Smooth muscle cell of the brain vasculature (primary cell): ENCODE measurements at regions not wholly inside any gene's neighbourhood (a gene's known extent, or its start where the extent isn't known, plus 50 kb on each side); places are given as distances from the start of the nearest gene placed in this dataset.

Source experiments
- DNase-seq: peaks from one replicate; pipeline ENCODE4 v3.0.0-alpha.2; 2012; ENCODE audit warnings: low read depth, low spot score

DNA sequence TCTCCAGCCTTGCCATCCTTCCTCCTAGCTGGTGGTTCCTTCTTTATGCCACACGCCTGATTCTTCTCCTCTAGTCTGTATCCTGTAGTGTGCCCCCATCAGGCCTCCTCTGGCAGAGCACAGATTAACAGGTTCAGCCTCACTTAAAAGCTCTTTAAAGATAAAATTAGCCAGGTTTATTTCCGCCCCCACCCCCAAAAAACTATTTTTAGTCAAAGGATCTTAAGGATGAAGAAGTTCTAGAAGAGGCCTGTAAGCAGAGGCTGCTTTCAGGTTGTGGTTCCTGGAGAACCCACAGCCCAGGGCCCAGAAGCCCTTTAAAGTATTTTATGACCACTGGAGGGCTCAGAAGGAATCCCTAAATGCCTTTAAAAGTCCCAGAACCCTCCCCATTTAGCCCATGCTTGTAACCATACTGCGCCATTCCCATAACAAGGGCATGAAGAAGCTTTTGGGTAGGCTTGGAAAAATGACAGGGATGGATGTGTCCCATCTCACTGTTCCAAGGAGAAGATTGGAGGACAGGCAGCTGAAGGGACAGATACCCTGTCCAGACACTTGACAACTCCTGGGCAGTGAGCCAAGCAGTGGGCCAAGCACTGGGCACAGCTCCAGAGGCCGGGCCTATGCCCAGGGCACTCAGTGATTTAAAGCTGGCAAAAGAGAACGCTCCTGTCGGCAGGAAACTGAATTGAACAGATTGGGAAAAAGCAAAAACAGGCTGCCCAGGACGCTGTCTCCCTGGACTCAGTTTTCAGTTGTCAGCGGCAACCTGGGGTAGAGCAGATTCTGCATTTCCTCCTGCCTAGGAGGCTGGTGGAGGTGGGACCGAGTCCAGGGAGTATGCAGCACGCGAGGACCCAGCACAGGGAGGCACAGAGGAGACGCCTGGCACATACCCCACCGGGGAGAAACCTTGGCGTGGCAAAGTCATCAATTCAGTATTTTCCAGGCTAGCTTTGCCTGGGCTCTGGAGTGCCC, 106.3 kb upstream of the SSBP2 start:
- no peak for DNase-seq

DNA sequence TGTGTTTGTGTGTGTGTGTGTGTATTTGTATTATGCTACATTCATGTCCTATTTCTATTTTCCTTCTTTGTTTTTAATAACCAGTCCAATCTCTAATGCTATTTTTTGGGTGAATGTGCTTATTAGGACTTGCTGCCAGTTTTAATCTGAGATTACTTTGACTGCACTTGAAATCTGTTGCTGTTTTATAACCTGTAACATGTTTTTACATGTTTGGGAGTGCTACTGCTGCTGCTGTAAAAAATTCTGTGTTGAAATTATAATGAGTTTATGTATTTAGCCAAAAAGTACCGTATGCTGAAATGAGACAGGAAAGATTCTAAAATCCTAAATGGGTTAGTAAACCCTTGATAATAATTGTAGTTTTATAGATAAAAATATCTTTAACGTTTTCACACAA, 104.7 kb upstream of the SSBP2 start:
- DNase-seq, result no peak

DNA sequence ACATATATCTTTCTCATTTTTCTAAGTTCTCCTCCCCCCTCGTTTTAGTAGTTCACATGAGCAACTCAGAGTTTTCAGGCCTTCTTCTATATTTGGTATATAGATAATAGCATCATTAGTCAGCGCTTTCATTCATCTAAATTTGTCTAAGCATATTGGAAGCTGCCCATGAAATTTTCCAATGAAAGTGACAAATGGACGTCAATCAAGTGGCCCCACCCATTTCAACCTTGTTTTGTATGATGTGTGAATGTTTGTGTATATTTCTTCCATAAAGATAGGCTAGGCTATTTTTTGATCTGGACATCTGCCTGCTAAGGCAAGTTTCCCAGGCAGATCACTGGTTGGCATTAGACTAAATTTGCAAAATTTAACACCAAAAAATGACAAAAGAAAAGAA, 104.0 kb upstream of the SSBP2 start:
- no peak for DNase-seq

DNA sequence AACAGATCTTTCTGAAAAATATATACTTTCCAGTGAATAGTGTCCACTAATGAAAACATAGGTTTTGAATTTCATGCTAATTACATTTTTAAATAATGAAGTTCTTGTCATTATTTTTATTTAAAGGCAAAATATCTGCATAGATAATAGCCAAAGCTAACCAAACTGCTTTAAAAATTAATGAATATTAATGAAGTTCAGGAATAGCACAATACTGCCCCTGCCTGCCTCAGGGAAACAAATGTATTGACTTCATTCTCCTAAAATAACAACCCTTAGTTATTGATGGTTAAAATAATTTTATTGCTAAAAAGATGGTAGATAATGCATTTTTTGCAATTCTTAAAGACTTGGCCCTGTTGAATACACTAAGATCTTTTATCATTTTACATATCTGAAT, 103.6 kb upstream of the SSBP2 start:
- DNase-seq, result no peak

DNA sequence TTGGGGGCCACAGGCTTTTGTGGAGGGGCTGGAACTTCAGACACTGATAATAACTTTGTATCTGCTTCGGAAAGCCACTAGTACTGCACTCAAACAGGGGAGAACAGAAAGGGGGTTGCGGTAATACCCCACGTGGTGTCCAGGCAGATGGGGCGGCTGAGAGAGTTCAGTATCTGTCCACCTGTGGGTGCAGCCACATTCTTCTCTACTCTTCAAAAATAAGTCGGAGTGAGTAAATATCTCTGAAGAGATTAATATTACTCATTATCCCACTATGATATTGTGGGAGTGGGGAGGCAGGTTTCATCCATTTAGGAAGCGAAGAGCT, 102.1 kb upstream of the SSBP2 start:
- no peak for DNase-seq

DNA sequence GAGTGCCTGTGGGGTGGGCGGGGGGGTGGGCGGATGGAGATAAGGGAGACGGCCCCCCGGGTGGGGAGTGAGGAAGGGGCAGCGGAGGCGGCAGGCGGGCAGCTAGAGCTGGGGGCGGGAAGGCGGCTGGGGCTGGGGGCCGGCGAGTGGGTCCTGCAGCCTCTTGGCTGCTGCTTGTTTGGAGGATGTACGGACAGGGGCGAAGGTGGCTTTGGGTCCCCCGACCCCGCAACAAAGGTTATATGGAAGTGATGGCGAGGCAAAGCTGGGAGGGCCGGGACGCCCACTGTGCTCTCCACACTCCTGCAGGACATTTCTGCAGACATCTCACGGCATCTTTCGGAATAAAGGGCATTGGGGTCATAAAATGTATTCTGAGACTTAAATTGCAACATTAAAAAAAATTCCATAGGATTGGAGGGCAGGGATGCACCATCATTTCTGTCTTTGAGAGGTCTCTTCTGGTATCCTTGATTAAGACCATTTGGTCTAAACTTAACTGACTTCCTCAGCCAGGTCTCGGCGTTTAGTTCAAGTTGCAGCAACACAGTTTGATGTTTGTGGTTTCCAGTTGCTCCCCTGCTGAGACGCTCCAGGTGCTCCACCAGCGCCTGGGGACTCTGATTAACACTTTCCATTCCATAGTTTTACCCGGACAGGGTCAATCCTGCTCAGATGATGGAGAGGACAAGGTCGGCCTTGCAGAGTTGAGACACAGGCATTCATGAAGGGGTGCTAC, 101.6 kb upstream of the SSBP2 start:
- peak; percentile 36 for DNase-seq

DNA sequence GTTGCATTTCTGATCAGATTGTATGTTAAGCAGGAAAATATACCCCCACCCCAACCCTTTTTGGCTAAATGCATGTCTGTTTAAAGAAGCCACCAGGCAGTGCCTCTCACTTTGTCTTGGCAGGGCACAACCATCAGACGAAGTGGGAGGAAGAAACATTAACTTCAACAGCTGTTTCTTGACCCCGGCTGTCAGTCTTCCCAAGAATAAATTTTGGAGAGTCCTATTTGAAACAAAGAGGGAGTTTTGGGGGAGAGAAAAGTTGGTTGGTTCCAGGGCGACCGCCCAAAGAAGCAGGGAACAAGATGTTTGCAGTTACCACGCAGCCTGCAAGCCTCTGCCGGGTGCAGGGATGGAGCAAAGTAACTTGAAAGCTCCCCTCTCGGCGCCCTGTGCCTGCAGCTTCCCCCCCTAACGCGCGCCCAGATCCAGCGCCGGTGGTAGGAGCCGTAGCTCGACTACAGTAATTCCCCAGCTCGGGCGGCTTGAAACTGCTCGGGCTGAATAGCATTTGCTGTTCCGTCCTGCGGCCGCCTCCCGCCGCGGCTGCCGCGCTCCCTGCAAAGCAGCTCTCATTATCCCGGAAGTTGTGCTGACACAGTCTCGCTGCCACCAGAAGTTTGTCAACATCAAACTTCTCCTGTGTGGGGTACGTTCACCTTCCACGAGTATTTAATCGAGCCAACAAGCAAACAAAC, 100.7 kb upstream of the SSBP2 start:
- peak; percentile 90 for DNase-seq

DNA sequence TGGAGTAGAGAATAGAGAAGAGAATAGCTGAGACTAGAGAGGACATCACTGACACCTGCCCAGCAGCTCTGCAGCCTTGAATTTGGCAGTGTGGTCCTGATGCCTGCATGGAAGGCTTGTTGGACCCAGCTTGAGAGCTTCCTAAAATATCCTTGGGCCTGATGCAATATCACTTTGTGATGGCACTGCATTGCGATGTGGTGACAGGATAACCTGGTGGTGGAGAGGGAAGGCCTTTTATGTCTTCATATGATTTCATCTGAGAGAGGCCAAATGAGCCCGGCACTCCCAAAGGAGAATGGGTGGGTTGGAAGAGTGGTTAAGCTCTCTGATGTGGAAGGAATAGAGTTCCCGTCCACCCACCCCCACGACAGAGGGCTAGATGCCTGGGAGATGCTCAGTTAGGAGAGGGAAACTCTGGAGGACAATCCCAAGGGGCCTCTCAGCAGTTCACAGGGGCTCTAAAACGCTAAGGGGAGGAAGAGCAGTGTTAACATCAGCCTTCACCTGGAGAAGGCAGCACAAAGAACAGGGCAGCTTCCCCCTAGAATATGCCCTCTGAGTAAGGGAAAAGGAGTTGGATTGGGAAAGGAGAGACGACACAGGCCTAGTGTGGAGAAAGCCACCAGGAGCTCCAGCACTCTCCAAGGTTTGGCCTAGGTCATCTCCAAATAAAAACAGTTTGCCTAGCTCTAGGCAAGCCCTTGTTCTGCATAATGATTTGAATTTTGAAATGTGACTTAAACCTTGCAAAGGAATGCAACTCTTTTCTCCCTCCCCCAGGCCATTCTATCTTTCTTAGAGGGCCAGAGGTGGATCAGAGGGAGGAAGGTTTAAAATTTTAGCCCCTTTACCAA, 99.8 kb upstream of the SSBP2 start:
- no peak for DNase-seq

DNA sequence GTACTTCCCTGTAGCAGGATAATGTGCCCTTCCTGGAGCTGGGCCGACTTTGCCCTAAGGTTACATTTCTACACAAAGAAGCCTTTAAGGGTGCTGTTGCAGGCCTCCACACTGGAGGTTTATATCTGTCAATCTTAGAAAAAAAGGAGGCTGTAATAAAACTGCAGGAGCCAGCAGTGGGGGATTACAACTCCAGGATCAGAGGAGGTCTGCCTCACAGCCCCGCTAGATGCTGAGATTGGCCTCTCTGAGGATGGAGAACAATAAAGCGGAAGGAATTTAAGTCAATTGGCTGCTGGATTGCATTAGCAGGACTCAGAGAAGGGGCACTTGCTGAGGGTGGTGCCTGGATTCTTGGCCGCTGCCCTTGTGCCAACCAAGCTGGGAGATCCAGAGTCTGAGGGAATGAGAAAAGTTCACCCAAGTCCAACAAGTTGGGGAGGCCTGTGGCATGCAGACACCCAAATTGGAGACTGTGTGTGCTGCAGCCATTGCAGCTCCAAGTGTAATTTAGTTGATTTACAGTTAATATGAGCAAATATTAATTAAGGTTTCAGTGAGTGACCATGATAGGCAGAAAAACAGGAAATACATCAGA, 99.0 kb upstream of the SSBP2 start:
- no peak for DNase-seq

DNA sequence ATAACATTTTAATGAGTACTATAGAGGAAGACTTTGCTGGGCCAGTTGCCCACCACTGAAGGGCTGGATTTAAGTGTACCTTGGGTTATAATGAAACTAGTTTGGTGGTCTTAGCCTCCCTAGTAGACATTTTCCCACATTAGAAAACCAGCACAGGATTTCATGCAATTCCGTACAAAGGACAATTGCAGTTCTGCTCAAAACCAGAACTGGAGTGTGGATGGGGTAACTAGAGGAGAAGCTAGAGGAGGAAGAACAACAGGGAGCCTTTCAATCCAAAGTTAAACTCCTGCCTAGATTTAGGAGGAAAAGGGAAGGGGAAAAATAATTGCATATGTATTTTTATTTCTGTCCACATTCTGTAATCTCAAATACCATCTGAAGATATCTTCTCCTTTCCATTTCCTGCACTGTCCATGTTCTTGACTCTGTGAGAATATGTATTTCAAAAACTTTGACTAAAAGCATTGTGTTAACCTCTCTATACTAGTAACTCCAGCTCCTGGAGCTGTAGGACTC, 97.5 kb upstream of the SSBP2 start:
- no peak for DNase-seq

DNA sequence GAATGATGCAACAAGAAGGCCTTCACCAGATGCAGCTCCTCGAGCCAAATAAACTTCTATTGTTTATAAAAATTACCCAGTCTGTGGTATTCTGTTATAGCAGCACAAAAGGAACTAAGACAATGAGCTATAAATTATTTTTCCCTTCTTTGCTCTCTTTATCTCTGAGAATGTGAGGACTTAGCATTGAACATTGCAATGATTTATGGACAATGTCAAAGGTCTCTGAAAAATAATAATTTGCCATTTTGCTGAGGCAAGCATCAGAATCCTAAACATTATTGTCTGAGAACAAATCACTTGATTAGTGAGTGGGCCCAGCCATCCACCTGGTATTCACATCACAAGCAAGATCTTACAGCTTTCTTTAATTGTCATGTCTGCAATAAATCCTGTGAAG, 95.4 kb upstream of the SSBP2 start:
- DNase-seq, result no peak

DNA sequence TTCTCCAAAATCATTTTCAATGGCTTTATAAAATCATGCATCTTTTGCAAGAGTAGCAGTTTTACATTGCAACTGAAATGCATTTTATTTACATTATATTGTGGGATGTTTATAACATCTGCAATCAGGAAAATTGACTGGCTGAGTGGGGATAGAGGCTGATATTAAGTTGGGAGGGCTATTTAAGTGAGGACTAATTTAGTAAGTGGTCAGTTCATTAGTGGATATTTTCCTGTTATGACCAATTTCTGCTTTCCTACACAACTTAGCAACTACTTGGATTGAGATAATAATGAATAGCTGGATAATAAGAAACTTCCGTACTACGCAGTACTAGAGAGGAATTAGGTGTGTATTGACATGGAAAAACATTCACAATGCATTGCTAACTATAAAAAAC, 92.9 kb upstream of the SSBP2 start:
- DNase-seq, result no peak

DNA sequence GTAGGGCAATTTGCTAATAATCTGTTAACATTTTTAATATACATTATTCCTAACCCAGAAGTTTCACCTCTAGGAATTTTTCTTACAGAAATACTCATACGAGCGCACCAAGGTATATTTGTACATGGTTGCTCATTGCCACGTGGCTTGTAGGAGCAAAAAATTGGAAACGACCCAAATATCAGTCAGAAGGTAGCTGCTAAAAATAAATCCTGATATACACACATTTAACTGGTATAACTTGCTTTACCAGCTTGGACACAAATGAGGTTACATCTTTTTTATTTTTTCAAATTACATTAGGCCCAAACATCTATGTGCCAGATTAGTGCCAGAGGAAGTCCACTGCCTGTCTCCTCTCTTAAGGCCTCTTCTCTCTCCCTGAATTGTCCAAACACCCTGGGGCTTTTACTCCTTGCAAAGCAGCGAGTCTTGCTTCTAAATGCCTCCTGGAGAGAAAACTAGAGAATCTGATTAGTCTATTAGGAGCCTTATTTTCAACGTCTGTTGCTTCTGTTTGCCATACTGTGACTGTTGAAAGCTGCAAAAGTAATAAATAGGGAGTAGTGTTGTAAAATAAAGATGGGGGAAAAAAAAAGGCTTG, 92.0 kb upstream of the SSBP2 start:
- DNase-seq, result no peak

DNA sequence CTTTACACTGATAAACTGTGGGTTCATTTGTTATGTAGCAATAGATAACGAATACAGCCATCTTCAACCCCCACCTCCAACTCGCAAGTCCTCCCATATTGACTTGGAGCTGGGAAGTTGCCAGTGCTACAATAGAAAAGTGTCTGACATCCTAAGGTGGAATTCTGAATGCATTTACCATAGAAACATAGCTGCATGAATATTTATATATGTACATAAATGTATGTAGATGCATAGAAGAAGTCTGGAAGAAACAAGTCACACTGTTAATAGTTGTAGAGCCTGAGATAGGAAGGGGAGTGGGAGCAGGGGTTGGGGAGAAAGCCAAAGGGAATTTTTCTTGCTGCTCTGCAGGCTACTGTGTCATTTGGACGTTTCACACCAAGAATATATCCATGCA, 88.1 kb upstream of the SSBP2 start:
- no peak for DNase-seq

DNA sequence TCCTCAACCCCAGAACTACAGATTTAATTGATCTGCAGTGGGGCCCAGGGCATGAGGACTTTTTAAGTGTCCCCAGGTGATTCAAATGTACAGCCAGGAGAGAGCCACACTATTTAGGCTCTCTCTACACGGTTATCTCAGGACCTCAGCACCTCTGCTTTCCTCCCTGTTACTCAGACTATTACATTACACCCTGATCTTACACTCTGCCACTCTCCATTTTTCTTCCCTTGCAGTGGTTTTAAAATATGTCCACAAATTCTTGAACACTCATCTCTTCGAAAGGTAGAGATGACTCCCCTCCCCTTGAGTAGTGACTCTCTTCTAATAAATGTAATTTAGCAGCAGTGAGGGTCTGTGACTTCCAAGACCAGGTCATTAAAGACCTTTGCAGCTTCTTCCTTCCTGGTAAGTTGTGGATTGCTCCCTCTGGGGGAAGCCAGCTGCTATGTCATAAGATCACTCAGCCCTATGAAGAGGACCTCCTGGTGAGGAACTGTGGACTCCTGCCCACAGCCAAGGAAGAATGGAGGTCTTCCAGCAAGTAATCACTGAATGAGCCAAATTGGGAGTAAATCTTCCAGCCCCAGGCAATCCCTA, 87.5 kb upstream of the SSBP2 start:
- DNase-seq, result no peak

DNA sequence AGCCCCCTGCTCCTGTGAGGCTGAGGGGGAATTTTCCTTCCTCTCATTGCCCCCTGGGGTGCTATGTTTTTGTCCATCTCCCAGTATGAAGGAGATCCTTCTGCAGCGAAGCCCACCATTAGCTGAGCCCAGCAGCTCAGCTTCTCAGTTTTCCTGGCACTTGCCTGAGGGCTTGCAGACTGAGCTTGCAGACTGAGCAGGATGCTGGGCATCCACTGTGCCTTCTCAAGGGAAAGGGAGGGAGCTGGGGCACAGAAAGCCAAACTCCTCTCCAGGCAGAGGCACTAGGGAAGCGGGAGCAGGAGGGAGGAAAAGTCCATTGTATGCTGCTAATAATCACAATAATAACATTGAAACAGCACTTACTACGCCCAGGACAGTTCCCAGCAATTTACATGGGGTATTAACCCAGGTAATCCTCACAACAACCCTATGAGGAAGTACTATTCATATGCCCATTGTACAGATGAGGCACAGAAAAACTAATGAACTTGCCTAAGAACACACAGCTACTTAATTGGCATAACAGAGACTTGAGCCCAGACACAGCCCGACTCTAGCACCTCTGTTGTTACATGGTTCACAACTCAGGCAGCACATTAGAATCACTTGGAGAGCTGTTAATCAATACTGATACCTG, 86.9 kb upstream of the SSBP2 start:
- no peak for DNase-seq

DNA sequence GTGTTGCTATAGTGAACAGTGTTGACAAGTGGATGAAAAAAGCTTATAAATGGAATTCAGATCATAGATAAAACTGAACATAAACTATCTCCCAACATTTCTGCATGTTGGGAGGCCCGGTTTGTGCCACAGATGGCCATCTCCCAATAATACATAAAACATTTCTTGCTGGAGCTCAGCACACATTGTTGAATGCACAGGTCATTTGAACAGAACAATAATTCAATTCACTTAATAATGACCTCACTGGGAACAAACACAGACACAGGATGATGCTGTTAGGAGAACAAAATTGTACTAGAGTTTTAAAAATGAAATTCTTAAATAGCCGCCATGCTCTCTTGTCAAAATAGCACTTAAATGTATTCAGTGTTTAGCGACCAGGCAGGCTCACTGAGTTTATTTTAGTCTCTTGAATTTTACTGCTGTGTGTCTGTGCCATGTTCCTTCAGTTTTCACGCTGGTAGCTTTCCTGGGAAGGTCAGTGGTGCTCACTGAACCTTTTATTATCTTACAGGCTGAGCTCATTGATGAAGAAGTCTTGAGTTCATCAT, 85.0 kb upstream of the SSBP2 start:
- DNase-seq, result no peak

DNA sequence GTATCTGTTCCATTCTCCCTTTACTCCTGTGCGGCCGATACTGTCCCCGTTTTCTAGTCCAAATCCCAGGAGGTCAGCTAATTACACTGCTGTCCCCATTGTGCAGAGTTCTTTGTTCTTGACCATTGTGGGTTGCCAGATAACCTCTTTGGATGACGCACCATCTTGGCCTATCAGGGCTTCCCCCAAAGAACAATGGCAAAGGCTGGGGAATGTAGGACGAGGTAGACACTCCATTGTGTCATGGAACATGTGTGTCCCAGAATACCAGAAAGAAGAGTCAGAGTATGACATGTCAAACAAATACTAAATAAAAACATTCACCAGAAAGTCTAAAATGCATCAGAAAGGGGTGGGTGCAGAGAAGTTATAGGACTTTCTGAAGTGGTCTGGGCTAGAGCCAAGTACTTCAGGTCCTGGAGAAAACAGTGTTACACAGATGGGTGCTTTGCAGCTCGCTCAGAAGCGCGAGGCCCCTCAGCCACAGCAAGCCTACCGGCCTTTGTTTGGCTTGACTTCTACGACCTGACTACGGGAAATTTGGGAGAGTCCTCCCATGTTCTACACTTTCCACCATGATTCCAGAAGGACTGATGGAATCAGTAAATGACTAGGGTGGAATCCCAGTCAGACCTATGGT, 83.2 kb upstream of the SSBP2 start:
- DNase-seq, result no peak

DNA sequence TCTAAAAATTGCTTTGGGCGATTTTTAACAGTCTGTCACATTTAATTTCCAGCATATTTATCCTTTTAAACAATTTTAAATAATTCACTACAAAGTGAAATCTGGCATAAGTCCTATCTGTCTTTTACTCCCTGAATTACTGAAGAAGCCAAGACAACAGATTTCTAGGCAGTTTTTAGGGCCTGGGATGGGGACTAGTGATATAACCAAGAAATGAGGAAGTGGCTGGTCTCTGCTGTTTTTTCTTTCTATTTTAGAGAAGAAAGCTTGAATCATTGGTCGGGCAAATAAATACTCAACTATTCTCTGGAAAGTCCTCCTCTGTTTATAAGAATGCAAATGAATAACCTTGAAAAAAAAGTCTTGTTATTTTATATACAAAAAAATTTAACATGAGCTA, 79.7 kb upstream of the SSBP2 start:
- no peak for DNase-seq
